OCI-LY7 (cell line): ENCODE measurements at regions not wholly inside any gene's neighbourhood (a gene's known extent, or its start where the extent isn't known, plus 50 kb on each side); places are given as distances from the start of the nearest gene placed in this dataset.

Source experiments
- BruUV-seq: library from RNA; stranded (reverse); fragments of 400-500 nt; replicated peaks from 2 replicates; lab custom pipeline; 2021; lab: Mats Ljungman, UMichigan
- CTCF ChIA-PET: fragments of 300-600 bp; sonication (Branson Sonifier 250); formaldehyde crosslinking; loops from one replicate; lab custom pipeline; 2022; ENCODE audit warnings: antibody characterized with exemption; ENCODE audit not compliant: unreplicated experiment; lab: Charles Lee
- POLR2A ChIA-PET: fragments of 300-600 bp; sonication (Branson Sonifier 250); formaldehyde crosslinking; loops from one replicate; lab custom pipeline; 2022; ENCODE audit warnings: antibody characterized with exemption; lab: Charles Lee
- DNase-seq: peaks from one replicate; pipeline ENCODE4 v3.0.0-alpha.2; 2015; ENCODE audit warnings: low spot score
- H2AFZ ChIP-seq: fragments of 200-600 bp; sonication (generic), shearing (Covaris generic); 2 replicates; pipeline ENCODE4 v1.6.1; 2014; ENCODE audit warnings: mild to moderate bottlenecking, antibody characterized with exemption, low read length, moderate library complexity
- H3K27ac ChIP-seq: fragments of 200-600 bp; sonication (generic); 2 replicates; pipeline ENCODE4 v1.5.1; 2014; ENCODE audit warnings: mixed run types, low read depth, mild to moderate bottlenecking, moderate library complexity, low read length, inconsistent platforms; ENCODE audit not compliant: poor library complexity, severe bottlenecking
- H3K36me3 ChIP-seq: fragments of 200-600 bp; sonication (generic); 2 replicates; pipeline ENCODE4 v1.6.1; 2014; ENCODE audit warnings: mild to moderate bottlenecking, antibody characterized with exemption, low read length, moderate library complexity, mixed read lengths; ENCODE audit not compliant: insufficient read depth
- H3K4me1 ChIP-seq: fragments of 200-600 bp; sonication (generic); 2 replicates; pipeline ENCODE4 v1.5.1; 2014; ENCODE audit warnings: mild to moderate bottlenecking, low read length; ENCODE audit not compliant: insufficient read depth, poor library complexity, severe bottlenecking
- H3K4me2 ChIP-seq: fragments of 200-600 bp; sonication (generic); 2 replicates; pipeline ENCODE4 v1.6.1; 2014; ENCODE audit warnings: mild to moderate bottlenecking, low read length
- H3K4me3 ChIP-seq: fragments of 200-600 bp; sonication (generic); 2 replicates; pipeline ENCODE4 v1.5.1; 2014; ENCODE audit warnings: mild to moderate bottlenecking, low read depth, low read length; ENCODE audit not compliant: poor library complexity, severe bottlenecking
- H3K79me2 ChIP-seq: fragments of 200-600 bp; sonication (generic); 2 replicates; pipeline ENCODE4 v1.6.1; 2016; ENCODE audit warnings: low read depth, mild to moderate bottlenecking, low read length, moderate library complexity, mixed read lengths; ENCODE audit not compliant: insufficient read depth
- H3K9me2 ChIP-seq: fragments of 200-600 bp; sonication (generic); 2 replicates; pipeline ENCODE4 v1.6.1; 2016; ENCODE audit warnings: mild to moderate bottlenecking, low read length, mixed read lengths; ENCODE audit not compliant: insufficient read depth
- H3K9me3 ChIP-seq: fragments of 200-600 bp; sonication (generic); 2 replicates; pipeline ENCODE4 v1.6.1; 2014; ENCODE audit warnings: mild to moderate bottlenecking, mixed run types, low read length, mixed read lengths
- H4K20me1 ChIP-seq: fragments of 200-600 bp; sonication (generic); 2 replicates; pipeline ENCODE4 v1.6.1; 2014; ENCODE audit warnings: mild to moderate bottlenecking, antibody characterized with exemption, low read length, moderate library complexity, mixed read lengths; ENCODE audit not compliant: insufficient read depth
- CTCF ChIP-seq: fragments of 200-600 bp; sonication (generic); conservative IDR thresholded peaks from 2 replicates; pipeline ENCODE4 v1.5.1; 2014; ENCODE audit warnings: mild to moderate bottlenecking, antibody characterized with exemption, low read length, moderate library complexity, mixed read lengths
- EZH2phosphoT487 ChIP-seq: fragments of 200-600 bp; sonication (generic); IDR thresholded peaks from 2 replicates; pipeline ENCODE4 v1.6.1; 2018; ENCODE audit warnings: low read depth, borderline replicate concordance, mild to moderate bottlenecking, mixed run types, antibody characterized with exemption, low read length, moderate library complexity, mixed read lengths
- intact Hi-C: fragments of 100-400 bp; cut with micrococcal nuclease; formaldehyde crosslinking; loops from one replicate; pipeline ENCODE4 v1.10.0; 2022; ENCODE audit not compliant: unreplicated experiment

GRCh38 chr5:96052374-96052773 is 90.7 kb upstream of the ELL2 start:
- ChIA-PET POLR2A (no interaction called here), CTCF (no interaction called here)
- no peaks in the 10 kb centered on the region for H3K9me2 ChIP-seq
- no peaks in the 10 kb centered on the region for H3K79me2 ChIP-seq
- no peaks in the 10 kb centered on the region for H3K4me1 ChIP-seq
- BruUV-seq: no TSS peak
- DNase-seq: no peak
- H4K20me1 ChIP-seq: no peaks in the 10 kb centered on the region
- no peaks in the 10 kb centered on the region for H3K36me3 ChIP-seq
- no peak overlapping the region for H3K4me2 ChIP-seq
- H3K27ac ChIP-seq: no peak overlapping the region
- H3K4me3 ChIP-seq: no peak overlapping the region
- no peak overlapping the region for H2AFZ ChIP-seq
- H3K9me3 ChIP-seq: no peaks in the 10 kb centered on the region
- TF ChIP-seq CTCF: no peak
- TF ChIP-seq EZH2phosphoT487: no peak
- intact Hi-C loops: no loop called here

GRCh38 chr5:96051401-96051830 is 89.8 kb upstream of the ELL2 start:
- H3K79me2 ChIP-seq: no peaks in the 10 kb centered on the region
- POLR2A ChIA-PET: no interaction called here
- H4K20me1 ChIP-seq: no peaks in the 10 kb centered on the region
- CTCF ChIA-PET: no interaction called here
- TF ChIP-seq CTCF (no peak), EZH2phosphoT487 (no peak)
- H2AFZ ChIP-seq: no peak overlapping the region
- H3K9me2 ChIP-seq: no peaks in the 10 kb centered on the region
- BruUV-seq: no TSS peak
- no peak overlapping the region for H3K27ac ChIP-seq
- no peaks in the 10 kb centered on the region for H3K9me3 ChIP-seq
- H3K4me2 ChIP-seq: no peak overlapping the region
- intact Hi-C loops: no loop called here
- H3K4me1 ChIP-seq: no peaks in the 10 kb centered on the region
- H3K4me3 ChIP-seq: no peak overlapping the region
- DNase-seq: no peak
- no peaks in the 10 kb centered on the region for H3K36me3 ChIP-seq

GRCh38 chr5:96050273-96050880 is 88.7 kb upstream of the ELL2 start:
- ChIA-PET POLR2A (interaction anchor here (0.6 kb wide), 1 partner anchor 119 kb away, joined by 3 read pairs; no protein-coding TSS in a partner anchor), CTCF (interaction anchor here (0.6 kb wide), 1 partner anchor 90 kb away, joined by 11 read pairs; no protein-coding TSS in a partner anchor)
- Histone ChIP-seq H3K4me1 (no peaks in the 10 kb centered on the region), H3K36me3 (no peaks in the 10 kb centered on the region), H4K20me1 (no peaks in the 10 kb centered on the region), H3K27ac (no peak overlapping the region), H3K9me3 (no peaks in the 10 kb centered on the region), H3K4me3 (no peak overlapping the region), H3K9me2 (no peaks in the 10 kb centered on the region), H3K79me2 (no peaks in the 10 kb centered on the region), H2AFZ (no peak overlapping the region), H3K4me2 (no peak overlapping the region)
- intact Hi-C loops: no loop called here
- BruUV-seq: no TSS peak
- no peak for DNase-seq
- TF ChIP-seq EZH2phosphoT487 (no peak), CTCF (no peak)
